ENCODE measurements at regions not wholly inside any gene's neighbourhood (a gene's known extent, or its start where the extent isn't known, plus 50 kb on each side); places are given as distances from the start of the nearest gene placed in this dataset.

DNA sequence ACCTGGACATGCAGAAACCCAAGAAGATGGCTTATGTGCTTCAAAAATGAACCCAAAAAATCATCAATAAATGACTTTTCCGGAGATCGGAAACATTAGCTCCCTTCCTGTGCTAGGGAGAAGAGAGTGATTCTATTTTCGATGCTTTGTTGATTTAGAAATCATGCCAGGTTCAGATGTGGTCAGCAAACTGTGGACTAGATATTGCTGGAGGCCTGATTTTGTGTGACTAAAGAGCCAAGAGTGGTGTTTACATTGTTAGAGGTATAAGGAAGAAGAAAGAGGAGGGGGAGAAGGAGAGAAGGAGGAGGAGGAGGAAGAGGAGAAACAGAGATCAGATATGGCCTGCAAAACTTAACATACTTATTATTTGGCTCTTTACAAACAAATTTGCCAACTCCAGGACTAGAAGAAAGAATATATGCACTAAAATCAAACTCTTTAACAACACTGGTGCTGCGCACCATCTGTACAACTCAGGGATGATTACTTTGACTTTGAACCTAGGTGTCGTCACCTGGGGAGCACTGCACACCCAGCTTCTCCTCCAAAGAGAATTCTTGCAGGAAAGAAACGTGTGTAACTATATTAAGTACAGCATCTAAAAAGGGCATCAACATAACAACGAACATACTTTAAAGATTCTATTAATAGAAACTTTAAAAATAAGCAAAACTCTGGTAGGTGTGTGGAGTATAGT is 664.9 kb upstream of the LCORL start:
- ATAC-seq: no peak
- TF ChIP-seq GLIS3 (CRISPR knock-in tag; IDR thresholded peaks at IDR 0.05) (no peak), ISL1 (CRISPR knock-in tag; IDR thresholded peaks at IDR 0.05) (no peak), ZNF70 (CRISPR knock-in tag; IDR thresholded peaks at IDR 0.05) (no peak), ZFP30 (CRISPR knock-in tag; IDR thresholded peaks at IDR 0.05) (no peak), TOX (CRISPR knock-in tag; IDR thresholded peaks at IDR 0.05; ENCODE audit: borderline replicate concordance) (no peak), SNAI2 (CRISPR knock-in tag; IDR thresholded peaks at IDR 0.05) (no peak), ARNTL (CRISPR knock-in tag; IDR thresholded peaks at IDR 0.05; ENCODE audit: borderline replicate concordance, low read depth) (no peak)
- TF ChIP-seq, protein P1, sequence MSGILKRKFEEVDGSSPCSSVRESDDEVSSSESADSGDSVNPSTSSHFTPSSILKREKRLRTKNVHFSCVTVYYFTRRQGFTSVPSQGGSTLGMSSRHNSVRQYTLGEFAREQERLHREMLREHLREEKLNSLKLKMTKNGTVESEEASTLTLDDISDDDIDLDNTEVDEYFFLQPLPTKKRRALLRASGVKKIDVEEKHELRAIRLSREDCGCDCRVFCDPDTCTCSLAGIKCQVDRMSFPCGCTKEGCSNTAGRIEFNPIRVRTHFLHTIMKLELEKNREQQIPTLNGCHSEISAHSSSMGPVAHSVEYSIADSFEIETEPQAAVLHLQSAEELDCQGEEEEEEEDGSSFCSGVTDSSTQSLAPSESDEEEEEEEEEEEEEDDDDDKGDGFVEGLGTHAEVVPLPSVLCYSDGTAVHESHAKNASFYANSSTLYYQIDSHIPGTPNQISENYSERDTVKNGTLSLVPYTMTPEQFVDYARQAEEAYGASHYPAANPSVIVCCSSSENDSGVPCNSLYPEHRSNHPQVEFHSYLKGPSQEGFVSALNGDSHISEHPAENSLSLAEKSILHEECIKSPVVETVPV (CRISPR knock-in tag; IDR thresholded peaks at IDR 0.05): no peak
- TF ChIP-seq, protein P2, sequence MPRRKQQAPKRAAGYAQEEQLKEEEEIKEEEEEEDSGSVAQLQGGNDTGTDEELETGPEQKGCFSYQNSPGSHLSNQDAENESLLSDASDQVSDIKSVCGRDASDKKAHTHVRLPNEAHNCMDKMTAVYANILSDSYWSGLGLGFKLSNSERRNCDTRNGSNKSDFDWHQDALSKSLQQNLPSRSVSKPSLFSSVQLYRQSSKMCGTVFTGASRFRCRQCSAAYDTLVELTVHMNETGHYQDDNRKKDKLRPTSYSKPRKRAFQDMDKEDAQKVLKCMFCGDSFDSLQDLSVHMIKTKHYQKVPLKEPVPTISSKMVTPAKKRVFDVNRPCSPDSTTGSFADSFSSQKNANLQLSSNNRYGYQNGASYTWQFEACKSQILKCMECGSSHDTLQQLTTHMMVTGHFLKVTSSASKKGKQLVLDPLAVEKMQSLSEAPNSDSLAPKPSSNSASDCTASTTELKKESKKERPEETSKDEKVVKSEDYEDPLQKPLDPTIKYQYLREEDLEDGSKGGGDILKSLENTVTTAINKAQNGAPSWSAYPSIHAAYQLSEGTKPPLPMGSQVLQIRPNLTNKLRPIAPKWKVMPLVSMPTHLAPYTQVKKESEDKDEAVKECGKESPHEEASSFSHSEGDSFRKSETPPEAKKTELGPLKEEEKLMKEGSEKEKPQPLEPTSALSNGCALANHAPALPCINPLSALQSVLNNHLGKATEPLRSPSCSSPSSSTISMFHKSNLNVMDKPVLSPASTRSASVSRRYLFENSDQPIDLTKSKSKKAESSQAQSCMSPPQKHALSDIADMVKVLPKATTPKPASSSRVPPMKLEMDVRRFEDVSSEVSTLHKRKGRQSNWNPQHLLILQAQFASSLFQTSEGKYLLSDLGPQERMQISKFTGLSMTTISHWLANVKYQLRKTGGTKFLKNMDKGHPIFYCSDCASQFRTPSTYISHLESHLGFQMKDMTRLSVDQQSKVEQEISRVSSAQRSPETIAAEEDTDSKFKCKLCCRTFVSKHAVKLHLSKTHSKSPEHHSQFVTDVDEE (CRISPR knock-in tag; IDR thresholded peaks at IDR 0.05): no peak
- TF ChIP-seq, protein P3, sequence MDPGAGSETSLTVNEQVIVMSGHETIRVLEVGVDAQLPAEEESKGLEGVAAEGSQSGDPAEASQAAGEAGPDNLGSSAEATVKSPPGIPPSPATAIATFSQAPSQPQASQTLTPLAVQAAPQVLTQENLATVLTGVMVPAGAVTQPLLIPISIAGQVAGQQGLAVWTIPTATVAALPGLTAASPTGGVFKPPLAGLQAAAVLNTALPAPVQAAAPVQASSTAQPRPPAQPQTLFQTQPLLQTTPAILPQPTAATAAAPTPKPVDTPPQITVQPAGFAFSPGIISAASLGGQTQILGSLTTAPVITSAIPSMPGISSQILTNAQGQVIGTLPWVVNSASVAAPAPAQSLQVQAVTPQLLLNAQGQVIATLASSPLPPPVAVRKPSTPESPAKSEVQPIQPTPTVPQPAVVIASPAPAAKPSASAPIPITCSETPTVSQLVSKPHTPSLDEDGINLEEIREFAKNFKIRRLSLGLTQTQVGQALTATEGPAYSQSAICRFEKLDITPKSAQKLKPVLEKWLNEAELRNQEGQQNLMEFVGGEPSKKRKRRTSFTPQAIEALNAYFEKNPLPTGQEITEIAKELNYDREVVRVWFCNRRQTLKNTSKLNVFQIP (CRISPR knock-in tag; IDR thresholded peaks at IDR 0.05; ENCODE audit: borderline replicate concordance, low read depth): no peak

DNA sequence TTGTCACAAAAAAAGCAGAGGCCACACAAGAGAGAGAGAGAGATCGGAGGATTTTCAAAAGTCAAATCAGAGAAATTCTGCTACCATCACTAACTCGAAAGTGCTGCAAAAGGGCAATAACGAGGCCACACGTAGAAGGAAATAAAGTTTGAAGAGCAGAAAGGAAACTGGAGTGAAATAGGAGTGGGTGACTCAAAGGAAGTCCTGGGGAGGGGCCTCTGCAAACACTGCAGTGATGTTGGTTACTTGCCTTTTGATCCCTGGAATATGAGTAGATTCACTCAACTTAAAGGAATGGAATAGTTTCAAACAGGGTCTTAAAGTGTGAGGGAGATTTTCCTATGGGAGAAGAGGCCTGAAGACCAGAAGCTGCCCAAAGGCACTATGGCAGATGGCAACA is 663.4 kb upstream of the LCORL start:
- no peak for ATAC-seq
- TF ChIP-seq TOX (CRISPR knock-in tag; IDR thresholded peaks at IDR 0.05; ENCODE audit: borderline replicate concordance) (no peak), ZNF70 (CRISPR knock-in tag; IDR thresholded peaks at IDR 0.05) (no peak), OSR1 (CRISPR knock-in tag; IDR thresholded peaks at IDR 0.05) (no peak), ZC3H10 (CRISPR knock-in tag; IDR thresholded peaks at IDR 0.05) (no peak), ISL1 (CRISPR knock-in tag; IDR thresholded peaks at IDR 0.05) (no peak), CSDC2 (CRISPR knock-in tag; IDR thresholded peaks at IDR 0.05) (no peak)
- TF ChIP-seq, protein P2 (CRISPR knock-in tag; IDR thresholded peaks at IDR 0.05): no peak
- TF ChIP-seq, protein P4, sequence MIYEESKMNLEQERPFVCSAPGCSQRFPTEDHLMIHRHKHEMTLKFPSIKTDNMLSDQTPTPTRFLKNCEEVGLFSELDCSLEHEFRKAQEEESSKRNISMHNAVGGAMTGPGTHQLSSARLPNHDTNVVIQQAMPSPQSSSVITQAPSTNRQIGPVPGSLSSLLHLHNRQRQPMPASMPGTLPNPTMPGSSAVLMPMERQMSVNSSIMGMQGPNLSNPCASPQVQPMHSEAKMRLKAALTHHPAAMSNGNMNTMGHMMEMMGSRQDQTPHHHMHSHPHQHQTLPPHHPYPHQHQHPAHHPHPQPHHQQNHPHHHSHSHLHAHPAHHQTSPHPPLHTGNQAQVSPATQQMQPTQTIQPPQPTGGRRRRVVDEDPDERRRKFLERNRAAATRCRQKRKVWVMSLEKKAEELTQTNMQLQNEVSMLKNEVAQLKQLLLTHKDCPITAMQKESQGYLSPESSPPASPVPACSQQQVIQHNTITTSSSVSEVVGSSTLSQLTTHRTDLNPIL (CRISPR knock-in tag; IDR thresholded peaks at IDR 0.05; ENCODE audit: low read depth): no peak
- TF ChIP-seq, protein P5, sequence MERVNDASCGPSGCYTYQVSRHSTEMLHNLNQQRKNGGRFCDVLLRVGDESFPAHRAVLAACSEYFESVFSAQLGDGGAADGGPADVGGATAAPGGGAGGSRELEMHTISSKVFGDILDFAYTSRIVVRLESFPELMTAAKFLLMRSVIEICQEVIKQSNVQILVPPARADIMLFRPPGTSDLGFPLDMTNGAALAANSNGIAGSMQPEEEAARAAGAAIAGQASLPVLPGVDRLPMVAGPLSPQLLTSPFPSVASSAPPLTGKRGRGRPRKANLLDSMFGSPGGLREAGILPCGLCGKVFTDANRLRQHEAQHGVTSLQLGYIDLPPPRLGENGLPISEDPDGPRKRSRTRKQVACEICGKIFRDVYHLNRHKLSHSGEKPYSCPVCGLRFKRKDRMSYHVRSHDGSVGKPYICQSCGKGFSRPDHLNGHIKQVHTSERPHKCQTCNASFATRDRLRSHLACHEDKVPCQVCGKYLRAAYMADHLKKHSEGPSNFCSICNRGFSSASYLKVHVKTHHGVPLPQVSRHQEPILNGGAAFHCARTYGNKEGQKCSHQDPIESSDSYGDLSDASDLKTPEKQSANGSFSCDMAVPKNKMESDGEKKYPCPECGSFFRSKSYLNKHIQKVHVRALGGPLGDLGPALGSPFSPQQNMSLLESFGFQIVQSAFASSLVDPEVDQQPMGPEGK (CRISPR knock-in tag; IDR thresholded peaks at IDR 0.05; ENCODE audit: borderline replicate concordance): no peak

DNA sequence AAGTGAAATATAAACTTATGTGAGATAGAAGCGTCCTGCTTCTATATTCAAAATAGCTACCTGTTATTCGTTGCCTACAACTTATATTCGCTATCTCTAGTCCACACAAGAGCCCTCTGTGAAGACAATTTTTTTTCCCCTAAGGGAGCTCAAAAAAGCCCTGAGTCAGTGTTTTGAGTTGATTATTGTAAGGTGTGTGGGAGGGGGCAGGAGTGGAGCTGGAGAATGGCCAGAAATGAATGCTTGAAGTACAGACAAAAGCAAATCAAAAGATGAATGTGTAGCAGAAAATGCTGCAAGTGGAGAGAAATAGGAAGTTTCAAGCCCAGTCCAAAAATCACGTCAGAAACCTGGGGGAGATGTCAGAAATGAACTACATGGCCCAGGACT is 655.0 kb upstream of the LCORL start:
- TF ChIP-seq ZC3H10 (CRISPR knock-in tag; IDR thresholded peaks at IDR 0.05): no peak
- TF ChIP-seq, protein P4 (CRISPR knock-in tag; IDR thresholded peaks at IDR 0.05; ENCODE audit: low read depth): no peak
- no peak for TF ChIP-seq ZNF70 (CRISPR knock-in tag; IDR thresholded peaks at IDR 0.05)
- TF ChIP-seq BACH2 (CRISPR knock-in tag; IDR thresholded peaks at IDR 0.05; ENCODE audit: borderline replicate concordance): no peak
- TF ChIP-seq GLIS3 (CRISPR knock-in tag; IDR thresholded peaks at IDR 0.05): no peak
- no peak for TF ChIP-seq ZNF565 (CRISPR knock-in tag; conservative IDR thresholded peaks at IDR 0.05; ENCODE audit: low read depth)
- TF ChIP-seq, protein P1 (CRISPR knock-in tag; IDR thresholded peaks at IDR 0.05): no peak
- no peak for TF ChIP-seq ZFP30 (CRISPR knock-in tag; IDR thresholded peaks at IDR 0.05)
- TF ChIP-seq CSDC2 (CRISPR knock-in tag; IDR thresholded peaks at IDR 0.05): no peak
- TF ChIP-seq ESRRG (CRISPR knock-in tag; IDR thresholded peaks at IDR 0.05): no peak
- no peak for TF ChIP-seq RARB (CRISPR knock-in tag; IDR thresholded peaks at IDR 0.05)
- TF ChIP-seq TOX (CRISPR knock-in tag; IDR thresholded peaks at IDR 0.05; ENCODE audit: borderline replicate concordance): no peak
- no peak for TF ChIP-seq ARNTL (CRISPR knock-in tag; IDR thresholded peaks at IDR 0.05; ENCODE audit: borderline replicate concordance, low read depth)
- no peak for TF ChIP-seq ISL1 (CRISPR knock-in tag; IDR thresholded peaks at IDR 0.05)
- no peak for TF ChIP-seq SNAI2 (CRISPR knock-in tag; IDR thresholded peaks at IDR 0.05)
- ATAC-seq: no peak

Measured in SK-N-SH treated with all-trans-retinoic acid at 6 μM for 48 hours (cell line).